ENCODE measurements at regions not wholly inside any gene's neighbourhood (a gene's known extent, or its start where the extent isn't known, plus 50 kb on each side); places are given as distances from the start of the nearest gene placed in this dataset.
"Not testable (repeated sequence)": the region's sequence is repeated elsewhere in the genome, so short reads cannot be mapped to it uniquely, and the experiment has no call there.

- DNase-seq (ENCODE audit: low read depth) = no peak
Observed at GRCh38 chr3:27661797-27662196, 60.3 kb downstream of the EOMES start.

- peak; percentile 61 for DNase-seq (ENCODE audit: low read depth)
Observed at GRCh38 chr3:27659279-27660021, 62.7 kb downstream of the EOMES start.

- DNase-seq (ENCODE audit: low read depth) = no peak
Observed at GRCh38 chr3:27658741-27659140, 63.4 kb downstream of the EOMES start.

GRCh38 chr3:27657871-27658270, 64.3 kb downstream of the EOMES start:
- DNase-seq (ENCODE audit: low read depth) = peak; percentile 39

GRCh38 chr3:27657404-27657803, 64.7 kb downstream of the EOMES start:
- peak; percentile 84 for DNase-seq (ENCODE audit: low read depth)

GRCh38 chr3:27656790-27657189, 65.3 kb downstream of the EOMES start:
- no peak for DNase-seq (ENCODE audit: low read depth)

GRCh38 chr3:27655547-27655946, 66.6 kb downstream of the EOMES start:
- no peak for DNase-seq (ENCODE audit: low read depth)

- DNase-seq (ENCODE audit: low read depth) = no peak
Observed at GRCh38 chr3:27653803-27654558, 68.1 kb downstream of the EOMES start.

- no peak for DNase-seq (ENCODE audit: low read depth)
Observed at GRCh38 chr3:27649277-27649676, 72.8 kb downstream of the EOMES start.

- DNase-seq (ENCODE audit: low read depth) = no peak
Observed at GRCh38 chr3:27646896-27647295, 75.2 kb downstream of the EOMES start.

GRCh38 chr3:27644941-27645340, 77.2 kb downstream of the EOMES start:
- DNase-seq (ENCODE audit: low read depth) = no peak

- peak; percentile 31 for DNase-seq (ENCODE audit: low read depth)
Observed at GRCh38 chr3:27643355-27643754, 78.8 kb downstream of the EOMES start.

GRCh38 chr3:27642796-27643195, 79.3 kb downstream of the EOMES start:
- no peak for DNase-seq (ENCODE audit: low read depth)

- no peak for DNase-seq (ENCODE audit: low read depth)
Observed at GRCh38 chr3:27641888-27642601, 80.1 kb downstream of the EOMES start.

- DNase-seq (ENCODE audit: low read depth) = no peak
Observed at GRCh38 chr3:27641271-27641800, 80.8 kb downstream of the EOMES start.

- DNase-seq (ENCODE audit: low read depth) = no peak
Observed at GRCh38 chr3:27639271-27639670, 82.9 kb downstream of the EOMES start.

- no peak for DNase-seq (ENCODE audit: low read depth)
Observed at GRCh38 chr3:27638594-27638993, 83.5 kb downstream of the EOMES start.

- no peak for DNase-seq (ENCODE audit: low read depth)
Observed at GRCh38 chr3:27637346-27637995, 84.7 kb downstream of the EOMES start.

GRCh38 chr3:27635006-27635405, 87.1 kb downstream of the EOMES start:
- not testable (repeated sequence) for DNase-seq (ENCODE audit: low read depth)

GRCh38 chr3:27633224-27633545, 88.9 kb downstream of the EOMES start:
- DNase-seq (ENCODE audit: low read depth) = no peak

- DNase-seq (ENCODE audit: low read depth) = no peak
Observed at GRCh38 chr3:27632431-27633223, 89.5 kb downstream of the EOMES start.

All from HT1080 (cell line).